ENCODE measurements at regions not wholly inside any gene's neighbourhood (a gene's known extent, or its start where the extent isn't known, plus 50 kb on each side); places are given as distances from the start of the nearest gene placed in this dataset.
"Not testable (repeated sequence)": the region's sequence is repeated elsewhere in the genome, so short reads cannot be mapped to it uniquely, and the experiment has no call there.

DNA sequence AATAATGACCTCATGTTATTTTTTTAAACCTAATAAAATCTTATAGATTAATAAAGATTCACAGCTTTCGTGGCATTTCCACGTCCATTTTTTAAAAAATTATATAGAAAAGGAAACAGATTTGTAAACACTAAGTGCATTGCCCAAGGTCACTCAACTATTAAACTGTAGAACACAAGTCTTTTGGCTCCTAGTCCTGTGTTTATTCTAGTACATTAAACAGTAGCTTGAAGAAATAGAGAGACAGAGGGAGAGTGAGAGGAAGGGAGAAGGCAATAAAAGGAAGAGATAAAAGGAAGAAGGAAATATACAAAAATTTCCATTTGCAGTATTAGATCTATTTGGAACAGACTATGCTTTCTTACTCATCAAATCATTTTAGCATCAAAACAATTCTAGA lies 586.7 kb upstream of the CITED2 start:
- no peak for DNase-seq

- DNase-seq: no peak
Measured at GRCh38 chr6:139960671-139961070, 586.2 kb upstream of the CITED2 start.

- DNase-seq: no peak
Measured at GRCh38 chr6:139955366-139956155, 581.1 kb upstream of the CITED2 start.

DNA sequence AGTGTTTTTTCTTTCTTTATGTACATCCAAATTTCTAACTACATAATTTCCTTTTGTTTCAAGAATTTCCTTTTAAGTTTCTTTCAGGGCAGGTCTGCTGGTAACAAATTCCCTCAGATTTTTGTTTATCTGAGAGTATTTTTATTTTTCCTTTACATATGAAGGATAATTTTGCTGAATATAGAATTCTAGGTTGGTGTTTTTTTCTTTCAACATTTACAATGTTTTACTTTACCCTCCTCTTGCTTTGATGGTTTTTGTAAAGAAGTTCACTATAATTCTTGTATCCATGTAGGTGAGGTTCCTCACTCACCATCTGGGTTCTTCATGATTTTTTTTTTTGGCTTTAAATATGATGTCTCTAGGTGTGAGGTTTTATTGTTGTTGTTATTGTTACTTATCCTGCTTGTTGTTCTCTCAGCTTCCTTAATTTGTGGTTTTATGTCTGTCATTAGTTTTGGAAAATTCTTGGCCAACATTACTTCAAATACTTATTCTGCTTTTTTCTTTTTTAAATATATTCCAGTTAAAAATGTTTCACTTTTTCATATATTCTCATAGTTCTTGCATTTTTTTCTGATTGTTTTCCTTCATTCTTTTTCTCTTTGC lies 580.1 kb upstream of the CITED2 start:
- DNase-seq: no peak

DNA sequence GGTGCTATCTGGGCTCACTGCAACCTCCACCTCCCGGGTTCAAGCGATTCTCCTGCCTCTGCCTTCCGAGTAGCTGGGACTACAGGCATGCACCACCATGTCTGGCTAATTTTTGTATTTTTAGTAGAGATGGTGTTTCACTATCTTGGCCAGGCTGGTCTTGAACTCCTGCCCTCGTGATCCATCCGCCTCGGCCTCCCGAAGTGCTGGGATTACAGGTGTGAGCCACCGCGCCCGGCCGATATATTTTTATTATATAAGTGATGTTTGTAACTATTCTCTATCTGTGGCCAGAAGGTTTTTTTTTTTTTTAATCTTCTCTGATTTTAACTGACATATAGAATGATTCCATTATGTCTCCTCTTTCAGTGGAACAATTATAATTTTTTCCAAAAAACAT lies 579.3 kb upstream of the CITED2 start:
- not testable (repeated sequence) for DNase-seq

GRCh38 chr6:139951172-139951571 lies 576.7 kb upstream of the CITED2 start:
- no peak for DNase-seq

GRCh38 chr6:139944976-139945375 lies 570.5 kb upstream of the CITED2 start:
- no peak for DNase-seq

GRCh38 chr6:139944131-139944530 lies 569.7 kb upstream of the CITED2 start:
- DNase-seq: no peak

DNA sequence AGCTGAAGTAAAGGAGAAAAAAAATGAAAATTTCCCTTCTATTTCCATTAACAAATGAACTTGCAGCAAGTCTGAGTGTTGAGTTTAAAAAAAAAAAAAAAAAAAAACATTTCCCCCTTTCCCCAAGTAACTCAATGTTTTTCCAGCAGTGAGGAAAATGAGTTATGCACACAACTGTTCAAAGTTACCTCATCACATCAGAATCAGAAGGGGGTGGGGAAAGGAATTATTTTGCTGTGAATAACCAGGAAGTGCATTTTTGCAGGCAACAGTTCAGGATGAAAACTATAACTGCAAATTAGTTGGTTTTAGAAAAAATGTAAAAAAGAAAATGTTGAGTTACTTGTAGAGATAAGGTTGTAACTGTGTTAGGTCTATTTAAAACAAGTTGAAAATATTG lies 568.9 kb upstream of the CITED2 start:
- DNase-seq: no peak

DNA sequence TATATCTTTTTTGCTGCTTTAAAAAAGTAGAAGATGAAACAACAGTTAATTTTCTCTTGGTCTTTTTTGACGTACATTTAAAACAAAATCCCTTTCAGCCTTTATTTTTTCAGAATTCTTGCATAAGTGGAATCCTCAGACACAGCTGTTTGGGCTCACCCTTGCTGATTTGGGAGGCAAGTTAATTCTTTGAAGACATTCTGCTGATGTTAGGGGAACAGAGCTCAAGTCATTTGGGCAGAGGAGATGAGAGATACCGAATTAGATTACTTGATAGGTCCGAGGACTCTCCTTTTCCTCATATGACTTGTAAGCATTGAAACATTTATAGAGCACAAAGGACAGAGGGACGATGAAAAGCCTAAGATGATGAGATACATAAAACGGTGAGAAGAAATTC lies 567.9 kb upstream of the CITED2 start:
- no peak for DNase-seq

DNA sequence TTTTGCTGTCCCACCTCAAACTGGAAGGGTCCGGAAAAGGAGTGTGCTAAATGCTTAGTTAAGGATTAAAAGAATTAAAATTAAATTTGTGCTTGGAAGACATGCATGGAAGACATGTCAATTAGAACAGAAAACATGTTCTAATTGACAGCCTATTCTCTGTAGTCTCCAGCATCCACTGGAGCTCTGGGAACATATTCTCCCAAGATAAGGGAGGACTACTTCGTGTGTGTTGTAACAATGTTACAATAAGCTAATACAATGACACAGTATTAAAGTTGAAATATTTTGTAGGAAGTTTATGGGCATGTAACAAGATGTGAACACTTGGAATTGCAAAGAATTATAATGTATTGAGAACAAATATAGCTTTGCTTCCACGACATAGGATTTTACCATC lies 567.4 kb upstream of the CITED2 start:
- no peak for DNase-seq

DNA sequence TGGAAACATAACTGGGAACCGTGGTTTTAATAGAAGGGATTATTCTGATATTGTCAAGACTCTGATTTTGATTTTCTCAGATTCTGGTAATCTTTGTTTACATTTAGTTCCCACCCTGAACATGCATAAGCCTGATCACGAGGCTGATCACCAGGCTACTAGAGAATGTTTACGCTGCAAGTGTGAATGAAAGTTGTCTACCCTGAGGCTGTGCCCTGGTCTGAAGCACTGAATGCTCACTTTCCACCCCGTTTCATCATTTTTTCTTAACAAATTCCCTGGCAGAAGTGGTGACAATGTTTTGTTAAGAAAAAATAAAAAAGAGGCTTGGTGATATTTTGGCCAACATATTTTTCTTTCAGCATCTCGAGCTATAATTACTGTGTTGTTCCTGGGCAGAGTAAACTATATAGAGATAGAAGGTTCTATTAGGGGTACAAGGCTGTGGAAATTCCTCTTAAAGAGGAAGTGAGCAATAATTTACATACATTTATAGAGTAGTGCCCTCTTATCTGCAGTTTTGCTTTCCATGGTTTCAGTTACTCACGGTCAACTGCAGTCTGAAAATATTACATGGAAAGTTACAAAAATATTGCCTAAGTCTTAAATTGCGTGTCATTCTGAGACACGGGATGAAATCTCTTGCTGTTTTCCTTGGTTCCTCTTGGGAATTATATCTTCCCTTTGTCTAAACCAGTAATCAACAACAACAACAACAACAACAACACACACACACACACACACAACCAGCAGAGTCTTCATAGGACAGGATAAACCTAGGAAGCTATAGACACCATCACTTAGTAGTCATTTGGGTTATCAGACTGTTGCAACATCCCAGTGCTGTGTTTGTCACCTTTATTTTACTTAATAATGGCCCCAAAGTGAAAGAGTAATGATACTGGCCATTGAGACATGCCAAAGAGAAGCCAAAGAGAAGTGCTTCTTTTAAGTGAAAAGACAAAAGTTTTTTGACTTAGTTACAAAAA lies 566.6 kb upstream of the CITED2 start:
- no peak for DNase-seq

DNA sequence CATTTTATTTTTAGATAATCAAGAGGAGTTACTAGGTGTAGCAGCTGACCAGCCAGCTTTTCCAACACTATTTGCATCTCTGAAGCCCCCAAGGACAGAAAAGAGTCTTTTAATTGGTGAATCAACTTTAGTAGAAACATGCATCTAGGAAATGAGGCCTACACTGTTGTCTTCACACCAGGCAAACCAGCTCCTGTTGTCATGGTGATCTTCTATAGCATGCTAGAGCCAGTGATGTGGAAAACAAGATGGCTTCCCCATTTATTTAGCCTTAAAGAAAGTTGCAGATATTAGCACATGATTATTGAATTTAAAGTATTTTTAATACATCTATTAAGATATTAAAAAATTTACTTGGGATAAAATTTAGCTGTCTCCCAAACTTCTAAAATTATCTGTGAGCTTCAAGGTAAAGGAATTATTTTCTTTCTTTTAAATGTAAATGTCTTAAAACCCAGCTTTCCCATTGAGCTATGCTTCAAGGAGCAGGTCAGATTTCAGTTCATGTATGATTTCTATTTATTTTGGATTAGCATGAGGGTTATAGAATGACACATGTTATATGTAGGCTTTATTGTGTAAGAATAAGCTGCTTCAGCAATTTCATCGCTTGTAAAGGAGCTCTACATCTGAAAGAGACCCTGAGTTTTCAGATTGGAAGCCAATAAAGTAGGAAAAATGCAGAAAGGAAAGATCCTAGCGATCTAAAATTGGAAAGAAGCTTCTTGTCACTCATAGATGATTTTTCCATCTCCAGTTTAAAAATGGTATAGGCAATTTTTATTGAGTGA lies 564.9 kb upstream of the CITED2 start:
- no peak for DNase-seq

DNA sequence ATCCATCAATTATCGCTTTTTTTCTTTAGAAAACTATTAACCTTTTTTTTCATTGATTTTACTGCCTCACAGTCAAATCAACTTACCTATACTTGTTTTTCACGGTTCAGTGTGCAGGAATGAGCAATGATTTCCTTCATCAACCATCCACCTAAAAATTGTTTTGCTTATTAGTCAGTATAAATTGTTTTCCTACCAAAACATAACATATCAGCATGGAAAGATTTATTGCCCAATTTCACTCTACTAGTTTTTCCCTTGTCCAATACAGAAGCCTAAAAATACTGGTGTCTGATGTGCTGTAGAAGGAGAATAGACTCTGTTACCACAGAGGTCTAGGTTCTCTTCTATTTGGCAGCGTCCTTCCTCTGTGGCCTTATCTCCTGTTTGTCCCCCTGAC lies 558.2 kb upstream of the CITED2 start:
- DNase-seq: no peak

GRCh38 chr6:139931747-139932146 lies 557.3 kb upstream of the CITED2 start:
- no peak for DNase-seq

DNA sequence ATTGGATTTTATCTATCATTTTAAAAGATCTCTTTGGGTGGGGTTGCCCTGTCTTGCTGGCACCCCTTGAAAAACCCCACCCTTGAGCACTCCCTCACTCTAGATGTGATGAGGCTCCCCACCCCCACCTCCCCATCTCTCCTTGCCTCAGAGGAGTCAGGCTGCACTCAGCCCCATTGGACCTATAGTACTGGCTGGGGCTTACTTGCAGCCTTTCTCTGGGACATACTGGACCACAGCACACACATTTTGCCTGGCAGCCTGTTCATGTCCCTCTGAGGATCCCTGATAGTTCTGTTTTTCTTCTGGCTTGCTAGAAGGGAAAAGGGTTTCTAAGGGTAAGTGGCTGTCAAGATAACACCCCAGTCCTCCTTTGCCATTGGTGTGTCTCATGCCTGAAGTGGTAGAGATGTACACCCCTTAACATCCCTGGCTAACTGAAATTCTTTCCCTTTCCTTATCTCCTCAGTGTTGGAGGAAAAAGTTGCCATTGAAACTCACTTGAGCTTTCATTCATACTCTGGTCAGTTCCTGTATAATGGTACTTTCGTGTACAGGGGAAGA lies 553.4 kb upstream of the CITED2 start:
- DNase-seq: no peak

- no peak for DNase-seq
Measured at GRCh38 chr6:139927236-139927635, 552.8 kb upstream of the CITED2 start.

DNA sequence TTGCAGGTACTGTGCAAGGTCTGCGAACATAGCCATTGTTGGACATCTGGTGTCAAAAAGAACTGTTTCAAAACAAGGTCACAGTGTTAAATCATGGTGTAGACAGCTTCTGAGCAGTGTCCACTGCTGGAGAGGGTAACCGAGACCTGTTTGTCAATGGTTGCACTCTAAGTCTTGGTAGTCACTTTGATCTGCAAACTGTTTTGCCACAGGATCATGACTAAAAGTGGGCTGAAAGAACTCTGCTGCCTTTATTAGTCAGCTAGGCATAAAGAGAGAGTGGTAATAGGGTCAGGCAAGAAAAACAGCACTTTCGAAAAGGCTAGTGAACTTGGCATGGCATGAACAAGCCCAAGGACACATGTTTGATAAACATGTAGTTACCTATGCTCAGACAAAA lies 552.3 kb upstream of the CITED2 start:
- DNase-seq: no peak

DNA sequence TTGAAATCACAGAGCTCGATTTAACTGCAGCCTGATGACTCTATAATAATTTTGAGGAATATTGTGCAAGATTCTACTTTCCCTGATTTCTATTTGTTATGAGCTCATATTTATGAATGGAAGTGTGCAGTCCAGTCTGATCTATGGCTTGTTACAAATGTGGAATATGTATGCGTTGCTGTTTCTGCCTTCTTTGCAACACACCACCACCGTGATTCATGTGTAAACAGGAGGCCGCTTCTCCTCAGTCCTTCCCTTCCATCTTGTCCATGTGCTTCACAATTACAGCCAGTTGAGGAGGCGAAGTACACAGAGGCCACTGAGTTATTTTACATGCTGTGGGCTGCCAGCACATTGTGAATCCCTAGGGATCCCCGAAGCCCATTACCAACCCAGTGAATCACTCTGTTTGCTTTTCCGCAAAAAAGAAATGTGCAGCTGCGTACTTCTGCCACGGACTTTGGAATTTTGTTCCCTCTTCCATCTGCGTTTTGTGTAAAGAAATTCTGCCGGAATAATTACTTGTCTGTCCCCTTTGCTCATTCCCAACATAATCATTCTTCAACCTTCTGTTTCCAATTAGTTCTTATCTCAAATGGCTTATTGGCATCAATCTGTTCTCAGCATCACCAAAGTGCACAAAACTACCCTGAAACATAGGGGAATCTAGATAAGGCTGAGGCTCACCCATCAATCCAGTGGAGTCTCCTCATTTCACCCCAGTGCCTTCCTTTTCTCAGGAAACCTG lies 551.6 kb upstream of the CITED2 start:
- DNase-seq: no peak

GRCh38 chr6:139923964-139924475 lies 549.6 kb upstream of the CITED2 start:
- no peak for DNase-seq

DNA sequence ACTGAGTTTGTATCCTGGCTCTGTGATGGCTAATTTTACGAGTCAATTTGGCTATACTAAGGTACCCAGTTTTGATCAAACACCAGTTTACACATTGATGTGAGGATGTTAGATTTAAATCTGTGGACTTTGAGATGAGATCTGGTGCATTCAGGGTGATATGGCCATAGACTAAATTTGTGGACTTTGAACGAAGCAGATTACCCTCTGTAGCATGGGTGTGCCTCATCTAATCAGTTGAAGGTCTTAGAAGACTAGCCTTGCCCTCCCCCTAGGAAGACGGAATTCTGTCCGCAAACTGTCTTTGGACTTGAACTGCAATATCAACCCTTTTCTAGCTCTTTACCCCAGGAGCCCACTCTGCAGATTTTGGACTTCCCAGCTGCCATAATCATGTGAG lies 547.8 kb upstream of the CITED2 start:
- no peak for DNase-seq

DNA sequence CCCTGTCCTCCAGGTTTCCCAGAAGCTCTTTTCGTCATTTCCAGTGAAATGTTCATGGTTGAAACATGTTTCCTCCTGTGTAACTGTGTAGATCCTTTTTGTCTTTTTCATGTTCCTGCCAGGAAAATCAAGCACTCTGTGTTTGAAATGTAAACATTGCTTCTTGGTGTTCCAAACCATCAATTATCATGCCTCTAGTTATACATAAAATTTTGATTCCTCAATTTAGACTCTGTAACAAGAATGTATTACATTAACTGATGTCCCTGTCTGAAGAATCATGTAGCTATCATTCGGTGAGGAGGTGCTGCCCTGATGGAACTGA lies 546.3 kb upstream of the CITED2 start:
- DNase-seq: no peak
